Epithelial cell of esophagus (primary cell): ENCODE measurements at regions not wholly inside any gene's neighbourhood (a gene's known extent, or its start where the extent isn't known, plus 50 kb on each side); places are given as distances from the start of the nearest gene placed in this dataset.

Source experiments
- DNase-seq: peaks from one replicate; pipeline ENCODE4 v3.0.0; 2010; ENCODE audit warnings: low read depth
- H3K4me3 ChIP-seq: 2 replicates; pipeline ENCODE4 v1.5.1; 2011; ENCODE audit warnings: mild to moderate bottlenecking, low read length, control low read depth
- TF ChIP-seq, protein P1 (sequence below): IDR thresholded peaks from 2 replicates; pipeline ENCODE4 v1.5.1; 2011; ENCODE audit warnings: low read depth, mild to moderate bottlenecking, low read length, control low read depth, inconsistent platforms; ENCODE audit not compliant: insufficient read depth; ENCODE audit errors: missing control alignments

DNA sequence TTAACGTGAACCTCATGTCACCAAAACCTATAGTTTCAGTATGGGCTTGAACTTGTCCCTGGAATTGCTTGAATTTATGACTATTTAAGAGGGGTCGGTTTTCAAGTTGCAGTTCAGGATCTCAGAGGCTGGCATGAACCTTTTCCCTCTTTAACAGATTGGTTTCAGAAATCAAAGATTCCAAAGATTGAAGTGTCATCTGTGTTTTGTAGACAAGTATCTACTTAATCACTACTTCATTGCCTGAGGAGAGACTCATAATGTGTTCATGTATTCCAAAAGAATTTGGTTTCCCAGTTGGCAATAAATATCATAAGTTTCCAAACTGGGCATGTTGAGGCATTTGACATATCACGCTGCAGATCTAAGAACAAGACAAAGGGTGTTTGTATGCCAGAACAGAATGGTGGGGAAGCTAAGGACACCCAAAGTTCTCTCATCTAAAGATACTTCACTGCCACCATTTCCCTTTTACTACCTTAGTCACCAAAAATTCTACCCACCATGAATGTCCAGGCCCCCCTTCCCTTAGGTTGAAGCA lies 199.5 kb downstream of the NUAK1 start:
- no peak overlapping the region for H3K4me3 ChIP-seq
- TF ChIP-seq, protein P1, sequence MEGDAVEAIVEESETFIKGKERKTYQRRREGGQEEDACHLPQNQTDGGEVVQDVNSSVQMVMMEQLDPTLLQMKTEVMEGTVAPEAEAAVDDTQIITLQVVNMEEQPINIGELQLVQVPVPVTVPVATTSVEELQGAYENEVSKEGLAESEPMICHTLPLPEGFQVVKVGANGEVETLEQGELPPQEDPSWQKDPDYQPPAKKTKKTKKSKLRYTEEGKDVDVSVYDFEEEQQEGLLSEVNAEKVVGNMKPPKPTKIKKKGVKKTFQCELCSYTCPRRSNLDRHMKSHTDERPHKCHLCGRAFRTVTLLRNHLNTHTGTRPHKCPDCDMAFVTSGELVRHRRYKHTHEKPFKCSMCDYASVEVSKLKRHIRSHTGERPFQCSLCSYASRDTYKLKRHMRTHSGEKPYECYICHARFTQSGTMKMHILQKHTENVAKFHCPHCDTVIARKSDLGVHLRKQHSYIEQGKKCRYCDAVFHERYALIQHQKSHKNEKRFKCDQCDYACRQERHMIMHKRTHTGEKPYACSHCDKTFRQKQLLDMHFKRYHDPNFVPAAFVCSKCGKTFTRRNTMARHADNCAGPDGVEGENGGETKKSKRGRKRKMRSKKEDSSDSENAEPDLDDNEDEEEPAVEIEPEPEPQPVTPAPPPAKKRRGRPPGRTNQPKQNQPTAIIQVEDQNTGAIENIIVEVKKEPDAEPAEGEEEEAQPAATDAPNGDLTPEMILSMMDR, result no peak
- peak; percentile 79 for DNase-seq

DNA sequence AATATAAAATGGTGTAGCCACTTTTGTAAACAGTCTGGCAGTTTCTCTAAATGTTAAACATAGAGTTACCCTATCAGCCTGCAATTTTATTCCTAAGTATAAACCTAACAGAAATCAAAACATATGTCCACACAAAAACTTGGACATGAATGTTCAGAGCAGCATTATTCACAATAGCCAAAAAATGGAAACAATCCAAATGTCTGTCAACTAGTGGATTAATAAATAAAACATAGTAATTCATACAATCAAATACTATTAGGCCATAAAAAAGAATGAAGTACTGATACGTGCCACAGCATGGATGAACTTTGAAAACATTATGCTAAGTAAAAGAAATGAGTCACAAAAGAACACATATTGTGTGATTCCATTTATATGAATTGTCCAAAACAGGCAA lies 196.5 kb downstream of the NUAK1 start:
- peak; percentile 35 for DNase-seq
- TF ChIP-seq, protein P1, result no peak

DNA sequence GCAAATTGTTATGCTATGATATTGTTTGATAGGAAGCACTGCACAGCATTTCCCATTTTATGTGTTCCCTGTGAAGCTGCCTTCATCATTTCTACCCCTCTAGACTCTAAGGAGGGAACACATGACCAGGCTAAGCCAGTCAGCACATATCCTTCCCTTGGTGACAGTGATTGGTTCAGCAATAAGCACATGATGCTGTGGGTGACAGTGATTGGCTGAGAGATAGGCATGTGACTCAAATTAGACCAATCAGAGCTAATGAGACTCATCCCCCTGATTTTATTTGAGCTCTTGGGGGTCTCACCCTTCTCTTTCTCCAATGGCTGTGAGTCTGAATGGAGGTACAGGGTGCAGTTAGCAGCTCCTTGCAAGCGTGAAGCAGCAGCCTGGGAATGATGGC lies 195.2 kb downstream of the NUAK1 start:
- DNase-seq, result no peak
- no peak overlapping the region for H3K4me3 ChIP-seq
- TF ChIP-seq, protein P1, result no peak

More for the DNA sequence above, 196.5 kb downstream of the NUAK1 start:
- H3K4me3 ChIP-seq, result no peak overlapping the region

DNA sequence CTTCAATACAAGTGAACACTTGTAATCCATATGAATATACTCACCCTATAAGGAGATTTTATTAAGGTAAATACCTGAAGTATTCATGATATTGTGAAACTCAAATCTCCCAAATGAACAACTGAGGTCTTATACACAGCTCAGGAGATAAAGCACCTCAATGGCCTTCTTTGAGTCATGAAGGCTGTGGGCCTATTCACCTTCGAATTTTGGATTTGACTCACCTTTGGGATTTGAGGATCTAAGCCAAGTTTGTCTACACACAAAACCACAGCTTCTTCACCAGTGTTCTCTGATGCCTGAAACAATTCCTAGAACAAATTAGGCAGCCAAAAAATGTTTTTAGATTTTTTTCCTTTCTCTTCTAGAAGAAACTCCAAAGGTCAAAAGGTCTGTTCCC lies 194.1 kb downstream of the NUAK1 start:
- TF ChIP-seq, protein P1, result no peak
- no peak for DNase-seq
- H3K4me3 ChIP-seq, result no peak overlapping the region

DNA sequence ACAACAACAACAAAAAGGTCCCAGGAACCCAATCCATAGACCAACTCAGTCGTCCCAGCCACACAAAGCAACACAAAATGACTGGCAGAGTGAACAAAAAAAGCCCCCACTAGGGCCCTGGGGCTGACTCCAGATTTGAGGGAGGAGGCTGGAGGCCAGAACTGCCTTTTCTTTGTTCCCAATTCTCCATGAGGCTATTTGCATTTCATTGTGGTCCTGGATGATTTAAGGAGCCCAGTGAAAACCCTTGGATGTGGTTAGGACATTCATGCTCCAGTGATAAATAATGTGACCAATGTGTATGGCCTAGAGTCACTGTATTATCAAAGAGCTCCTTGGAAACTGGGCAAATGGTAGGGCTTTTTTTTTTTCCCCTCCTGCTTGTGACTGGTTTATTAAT lies 192.9 kb downstream of the NUAK1 start:
- no peak for DNase-seq
- TF ChIP-seq, protein P1, result no peak
- no peak overlapping the region for H3K4me3 ChIP-seq

DNA sequence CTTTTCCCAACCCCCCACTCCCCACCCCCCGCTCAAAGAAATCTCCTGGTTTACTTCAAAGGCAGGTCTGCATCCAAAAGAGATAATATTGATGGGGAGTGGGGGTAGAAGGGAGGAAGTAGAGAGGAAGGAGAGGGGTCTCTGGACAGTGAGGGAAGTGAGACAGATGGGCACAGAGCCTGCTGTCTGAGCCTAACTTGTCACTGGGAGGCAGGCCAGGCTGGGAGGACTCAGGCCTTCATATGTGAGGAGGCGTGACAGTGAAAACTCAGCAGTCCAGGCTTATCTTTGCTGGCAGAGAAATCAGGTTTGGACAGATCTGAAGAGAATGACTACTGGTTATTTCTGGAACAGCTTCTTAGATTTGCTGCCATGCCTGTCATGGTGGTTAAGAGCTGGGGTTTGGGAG lies 192.3 kb downstream of the NUAK1 start:
- no peak for DNase-seq
- no peak overlapping the region for H3K4me3 ChIP-seq
- TF ChIP-seq, protein P1, result no peak

DNA sequence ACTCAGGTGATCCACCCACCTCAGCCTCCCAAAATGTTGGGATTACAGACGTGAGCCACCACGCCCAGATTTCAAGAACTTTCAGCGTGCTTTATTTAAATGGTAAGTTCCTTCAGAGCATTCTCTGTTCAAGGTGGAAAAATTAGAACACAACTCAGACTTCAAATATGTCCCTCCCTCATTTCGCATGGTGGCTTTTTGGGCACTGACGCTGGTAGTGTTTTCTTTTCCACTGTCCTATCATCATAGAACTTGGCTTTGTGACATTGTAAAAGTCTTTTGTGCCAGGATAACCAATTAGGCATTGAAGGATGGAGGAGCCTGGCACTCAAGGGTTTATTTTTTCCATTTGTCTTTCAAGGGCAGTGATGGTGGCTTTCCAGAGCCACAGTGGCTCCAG lies 190.8 kb downstream of the NUAK1 start:
- no peak overlapping the region for H3K4me3 ChIP-seq
- TF ChIP-seq, protein P1, result no peak
- DNase-seq, result no peak
